ENCODE measurements at regions not wholly inside any gene's neighbourhood (a gene's known extent, or its start where the extent isn't known, plus 50 kb on each side); places are given as distances from the start of the nearest gene placed in this dataset.
"Not testable (repeated sequence)": the region's sequence is repeated elsewhere in the genome, so short reads cannot be mapped to it uniquely, and the experiment has no call there.

- no peak for DNase-seq (ENCODE audit: low read depth)
Measured at GRCh38 chr10:130512936-130513335, 376.7 kb downstream of the GLRX3 start.

- no peak for DNase-seq (ENCODE audit: low read depth)
Measured at GRCh38 chr10:130513686-130514476, 377.7 kb downstream of the GLRX3 start.

- DNase-seq (ENCODE audit: low read depth), result no peak
Measured at GRCh38 chr10:130515670-130516069, 379.5 kb downstream of the GLRX3 start.

- DNase-seq (ENCODE audit: low read depth), result no peak
Measured at GRCh38 chr10:130516141-130516735, 380.0 kb downstream of the GLRX3 start.

GRCh38 chr10:130518921-130519320, 382.7 kb downstream of the GLRX3 start:
- not testable (repeated sequence) for DNase-seq (ENCODE audit: low read depth)

- DNase-seq (ENCODE audit: low read depth), result no peak
Measured at GRCh38 chr10:130519791-130520190, 383.6 kb downstream of the GLRX3 start.

- no peak for DNase-seq (ENCODE audit: low read depth)
Measured at GRCh38 chr10:130531312-130531711, 395.1 kb downstream of the GLRX3 start.

- no peak for DNase-seq (ENCODE audit: low read depth)
Measured at GRCh38 chr10:130541090-130541489, 404.9 kb downstream of the GLRX3 start.

GRCh38 chr10:130542761-130543160, 406.6 kb downstream of the GLRX3 start:
- no peak for DNase-seq (ENCODE audit: low read depth)

- no peak for DNase-seq (ENCODE audit: low read depth)
Measured at GRCh38 chr10:130543794-130544193, 407.6 kb downstream of the GLRX3 start.

- no peak for DNase-seq (ENCODE audit: low read depth)
Measured at GRCh38 chr10:130545122-130545521, 408.9 kb downstream of the GLRX3 start.

GRCh38 chr10:130545697-130546096, 409.5 kb downstream of the GLRX3 start:
- DNase-seq (ENCODE audit: low read depth), result no peak

- no peak for DNase-seq (ENCODE audit: low read depth)
Measured at GRCh38 chr10:130546841-130547240, 410.6 kb downstream of the GLRX3 start.

GRCh38 chr10:130547368-130547767, 411.2 kb downstream of the GLRX3 start:
- no peak for DNase-seq (ENCODE audit: low read depth)

GRCh38 chr10:130550952-130551674, 414.9 kb downstream of the GLRX3 start:
- no peak for DNase-seq (ENCODE audit: low read depth)

GRCh38 chr10:130551676-130552075, 415.5 kb downstream of the GLRX3 start:
- no peak for DNase-seq (ENCODE audit: low read depth)

GRCh38 chr10:130553826-130554225, 417.6 kb downstream of the GLRX3 start:
- DNase-seq (ENCODE audit: low read depth), result no peak

- no peak for DNase-seq (ENCODE audit: low read depth)
Measured at GRCh38 chr10:130554701-130555410, 418.7 kb downstream of the GLRX3 start.

GRCh38 chr10:130555411-130555750, 419.2 kb downstream of the GLRX3 start:
- no peak for DNase-seq (ENCODE audit: low read depth)

GRCh38 chr10:130557181-130557845, 421.1 kb downstream of the GLRX3 start:
- no peak for DNase-seq (ENCODE audit: low read depth)

- no peak for DNase-seq (ENCODE audit: low read depth)
Measured at GRCh38 chr10:130558746-130559546, 422.8 kb downstream of the GLRX3 start.
